OCI-LY7 (cell line): ENCODE measurements at regions not wholly inside any gene's neighbourhood (a gene's known extent, or its start where the extent isn't known, plus 50 kb on each side); places are given as distances from the start of the nearest gene placed in this dataset.

ENCODE experiments used
- EZH2phosphoT487 ChIP-seq: fragments of 200-600 bp; sonication (generic); IDR thresholded peaks from 2 replicates; pipeline ENCODE4 v1.6.1; 2018; ENCODE audit warnings: low read depth, borderline replicate concordance, mild to moderate bottlenecking, mixed run types, antibody characterized with exemption, low read length, moderate library complexity, mixed read lengths
- TF ChIP-seq, protein P1 (sequence below): fragments of 200-600 bp; sonication (generic); conservative IDR thresholded peaks from 2 replicates; pipeline ENCODE4 v1.5.1; 2014; ENCODE audit warnings: mild to moderate bottlenecking, antibody characterized with exemption, low read length, moderate library complexity, mixed read lengths

DNA sequence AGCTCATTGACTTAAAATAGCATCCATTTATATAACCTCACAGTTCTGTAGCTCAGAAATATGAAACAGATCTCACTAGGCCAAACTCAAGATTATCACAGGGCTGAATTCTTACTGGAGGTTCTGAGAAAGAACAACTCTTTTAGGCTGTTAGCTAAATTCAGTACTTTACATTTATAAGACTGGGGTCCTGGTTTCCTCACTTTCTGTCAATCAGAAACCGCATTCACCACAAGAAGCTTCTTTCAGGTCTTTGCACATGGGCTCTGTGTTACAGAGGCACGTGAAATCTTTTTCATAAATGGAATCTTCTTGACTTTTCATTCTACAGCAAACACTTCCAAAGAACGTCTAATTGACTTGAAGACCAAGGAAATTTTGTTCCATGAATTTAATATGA, 876.3 kb upstream of the FOXG1 start:
- TF ChIP-seq, protein P1, sequence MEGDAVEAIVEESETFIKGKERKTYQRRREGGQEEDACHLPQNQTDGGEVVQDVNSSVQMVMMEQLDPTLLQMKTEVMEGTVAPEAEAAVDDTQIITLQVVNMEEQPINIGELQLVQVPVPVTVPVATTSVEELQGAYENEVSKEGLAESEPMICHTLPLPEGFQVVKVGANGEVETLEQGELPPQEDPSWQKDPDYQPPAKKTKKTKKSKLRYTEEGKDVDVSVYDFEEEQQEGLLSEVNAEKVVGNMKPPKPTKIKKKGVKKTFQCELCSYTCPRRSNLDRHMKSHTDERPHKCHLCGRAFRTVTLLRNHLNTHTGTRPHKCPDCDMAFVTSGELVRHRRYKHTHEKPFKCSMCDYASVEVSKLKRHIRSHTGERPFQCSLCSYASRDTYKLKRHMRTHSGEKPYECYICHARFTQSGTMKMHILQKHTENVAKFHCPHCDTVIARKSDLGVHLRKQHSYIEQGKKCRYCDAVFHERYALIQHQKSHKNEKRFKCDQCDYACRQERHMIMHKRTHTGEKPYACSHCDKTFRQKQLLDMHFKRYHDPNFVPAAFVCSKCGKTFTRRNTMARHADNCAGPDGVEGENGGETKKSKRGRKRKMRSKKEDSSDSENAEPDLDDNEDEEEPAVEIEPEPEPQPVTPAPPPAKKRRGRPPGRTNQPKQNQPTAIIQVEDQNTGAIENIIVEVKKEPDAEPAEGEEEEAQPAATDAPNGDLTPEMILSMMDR = no peak
- TF ChIP-seq EZH2phosphoT487 = no peak
